Vagina (tissue), 2 donors: ENCODE measurements at regions not wholly inside any gene's neighbourhood (a gene's known extent, or its start where the extent isn't known, plus 50 kb on each side); places are given as distances from the start of the nearest gene placed in this dataset.

Source experiments
- CTCF ChIP-seq, 3 experiments: fragments of 450-650 bp in 2 of 3; fragments of 200-600 bp in 1 of 3; sonication (generic) in 1 of 3; IDR thresholded peaks; one replicate each; pipeline ENCODE4 v1.5.1; 2017 to 2019; ENCODE audit warnings: antibody characterized with exemption in 3 of 3, mild to moderate bottlenecking in 2 of 3, moderate library complexity in 2 of 3
- POLR2A ChIP-seq, 2 donors: fragments of 450-650 bp; IDR thresholded peaks; one replicate each; pipeline ENCODE4 v1.6.1; 2017; ENCODE audit warnings: antibody characterized with exemption in 2 of 2, mild to moderate bottlenecking in 2 of 2, moderate library complexity in 2 of 2
- POLR2AphosphoS5 ChIP-seq, 2 donors: sonication (generic); formaldehyde crosslinking; IDR thresholded peaks; one replicate each; pipeline ENCODE4 v1.9.0; 2017; ENCODE audit warnings: antibody characterized with exemption in 2 of 2, mild to moderate bottlenecking in 2 of 2, low read depth in 1 of 2; ENCODE audit not compliant: insufficient read depth in 1 of 2

- TF ChIP-seq CTCF (IDR thresholded peaks at IDR 0.05) (no peak), POLR2A (IDR thresholded peaks at IDR 0.05) (no peak), POLR2AphosphoS5 (IDR thresholded peaks at IDR 0.05; ENCODE audit: insufficient read depth in 1 of 2, low read depth in 1 of 2) (no peak)
Observed at GRCh38 chr14:55926007-55926406, 192.2 kb upstream of the PELI2 start.
